GM19468 (cell line): ENCODE measurements at regions not wholly inside any gene's neighbourhood (a gene's known extent, or its start where the extent isn't known, plus 50 kb on each side); places are given as distances from the start of the nearest gene placed in this dataset.
"Not testable (repeated sequence)": the region's sequence is repeated elsewhere in the genome, so short reads cannot be mapped to it uniquely, and the experiment has no call there.

Source experiments
- ATAC-seq: cut with Tn5 transposase; IDR thresholded peaks from one replicate; pipeline ENCODE4 v1.9.1; 2021; ENCODE audit warnings: mild to moderate bottlenecking, moderate library complexity, moderate number of reproducible peaks; ENCODE audit not compliant: unreplicated experiment; ENCODE audit errors: extremely low read depth

DNA sequence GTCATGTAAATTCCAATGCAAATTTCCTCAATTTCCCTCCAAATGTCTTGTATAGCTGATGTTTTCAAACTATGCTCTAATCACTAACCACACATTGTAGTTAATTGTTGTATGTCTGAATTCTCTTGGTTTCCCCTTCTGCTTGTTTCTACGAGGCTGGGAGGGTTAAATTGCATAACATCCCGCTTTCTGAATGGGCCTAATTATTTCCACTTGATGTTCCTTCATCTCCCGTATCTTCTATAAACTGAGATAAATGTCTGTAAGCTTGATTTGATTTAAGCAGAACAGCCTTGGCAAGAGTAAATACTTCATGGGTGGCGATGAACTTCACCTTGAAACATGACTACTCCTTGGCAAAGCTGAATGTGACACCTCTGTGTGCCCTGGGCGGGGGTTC lies 72.2 kb downstream of the SERINC2 start:
- ATAC-seq, result no peak

DNA sequence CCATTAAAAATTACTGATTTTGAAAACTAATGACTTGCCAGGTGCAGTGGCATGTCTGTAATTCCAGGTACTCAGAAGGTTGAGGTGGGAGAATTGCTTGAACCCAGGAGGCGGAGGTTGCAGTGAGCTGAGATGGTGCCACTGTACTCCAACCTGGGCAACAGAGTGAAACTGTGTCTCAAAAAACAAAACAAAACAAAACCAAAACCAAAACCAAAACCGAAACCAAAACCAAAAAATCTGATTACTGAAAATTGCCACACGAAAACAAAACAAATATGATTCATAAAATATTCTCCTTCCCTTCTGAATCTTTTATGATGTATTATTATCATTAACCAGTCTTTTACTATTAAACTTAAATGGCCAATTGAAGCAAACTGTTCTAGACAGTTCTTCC lies 74.1 kb downstream of the SERINC2 start:
- no peak for ATAC-seq

- no peak for ATAC-seq
Measured at GRCh38 chr1:31487721-31488293, 74.8 kb downstream of the SERINC2 start.

DNA sequence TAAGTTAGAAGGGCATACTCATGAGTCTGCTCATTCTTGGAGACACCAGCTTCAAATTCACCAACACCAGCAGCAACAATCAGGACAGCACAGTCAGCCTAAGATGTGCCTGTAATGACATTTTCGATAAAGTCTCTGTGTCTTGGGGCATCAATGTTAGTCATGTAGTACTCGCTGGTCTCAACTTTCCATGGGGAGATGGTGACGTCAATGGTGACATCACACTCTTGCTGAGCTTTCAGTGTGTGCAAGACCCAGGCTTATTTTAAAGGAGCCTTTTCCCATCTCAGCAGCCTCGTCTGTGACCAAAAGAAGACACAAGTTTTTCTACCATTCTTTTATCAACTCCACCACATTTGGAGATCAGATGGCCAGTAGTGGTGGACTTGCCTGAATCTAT lies 75.5 kb downstream of the SERINC2 start:
- ATAC-seq, result no peak

DNA sequence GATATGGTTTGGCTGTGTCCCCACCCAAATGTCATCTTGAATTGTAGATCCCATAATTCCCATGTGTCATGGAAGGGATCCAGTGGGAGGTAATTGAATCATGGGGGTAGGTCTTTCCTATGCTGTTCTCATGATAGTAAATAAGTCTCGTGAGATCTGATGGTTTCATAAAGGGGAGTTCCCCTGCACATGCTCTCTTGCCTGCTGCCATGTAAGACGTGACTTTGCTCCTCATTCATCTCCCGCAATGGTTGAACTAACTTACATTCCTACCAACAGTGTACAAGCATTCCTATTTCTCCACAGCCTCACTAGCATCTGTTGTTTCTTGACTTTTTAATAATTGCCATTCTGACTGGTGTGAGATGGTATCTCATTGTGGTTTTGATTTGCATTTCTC lies 76.6 kb downstream of the SERINC2 start:
- ATAC-seq, result not testable (repeated sequence)

DNA sequence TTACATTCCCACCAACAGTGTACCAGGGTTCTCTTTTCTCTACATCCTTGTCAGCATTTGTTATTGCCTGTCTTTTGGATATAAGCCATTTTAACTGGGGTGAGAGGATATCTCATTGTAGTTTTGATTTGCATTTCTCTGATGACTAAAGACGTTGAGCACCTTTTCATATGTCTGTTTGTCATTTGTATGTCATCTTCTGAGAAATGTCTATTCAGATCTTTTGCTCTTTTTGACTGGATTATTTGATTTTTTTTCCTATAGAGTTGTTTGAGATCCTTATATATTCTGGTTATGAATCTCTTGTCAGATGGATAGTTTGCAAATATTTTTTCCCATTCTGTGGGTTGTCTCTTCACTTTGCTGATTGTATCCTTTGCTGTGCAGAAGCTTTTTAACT lies 77.6 kb downstream of the SERINC2 start:
- not testable (repeated sequence) for ATAC-seq

- not testable (repeated sequence) for ATAC-seq
Measured at GRCh38 chr1:31495351-31495750, 81.0 kb upstream of the TINAGL1 start.

- ATAC-seq, result not testable (repeated sequence)
Measured at GRCh38 chr1:31495770-31496169, 80.5 kb upstream of the TINAGL1 start.

- ATAC-seq, result no peak
Measured at GRCh38 chr1:31497601-31498000, 78.7 kb upstream of the TINAGL1 start.

- no peak for ATAC-seq
Measured at GRCh38 chr1:31498376-31499040, 77.8 kb upstream of the TINAGL1 start.

DNA sequence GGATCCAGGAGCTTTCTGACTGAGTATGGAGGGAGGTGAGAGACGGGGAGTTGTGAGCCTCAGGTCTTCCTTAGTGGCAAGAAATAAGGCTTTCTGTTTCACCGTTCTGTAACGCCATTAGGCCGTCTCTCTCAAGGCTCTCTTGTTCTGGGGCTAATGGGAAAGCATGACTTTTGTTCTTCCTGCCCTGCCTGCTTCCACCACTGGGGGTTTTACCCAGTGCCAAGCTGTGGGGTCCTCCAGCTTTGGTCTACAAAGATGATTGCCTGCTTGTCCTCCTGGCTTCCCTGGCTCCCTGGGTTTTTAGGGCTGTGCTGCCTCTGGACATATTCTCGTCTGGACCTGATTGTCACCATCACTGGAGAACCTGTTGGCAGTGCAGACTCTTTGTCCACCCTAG lies 74.8 kb upstream of the TINAGL1 start:
- no peak for ATAC-seq

GRCh38 chr1:31502253-31502652 lies 74.1 kb upstream of the TINAGL1 start:
- ATAC-seq, result no peak

DNA sequence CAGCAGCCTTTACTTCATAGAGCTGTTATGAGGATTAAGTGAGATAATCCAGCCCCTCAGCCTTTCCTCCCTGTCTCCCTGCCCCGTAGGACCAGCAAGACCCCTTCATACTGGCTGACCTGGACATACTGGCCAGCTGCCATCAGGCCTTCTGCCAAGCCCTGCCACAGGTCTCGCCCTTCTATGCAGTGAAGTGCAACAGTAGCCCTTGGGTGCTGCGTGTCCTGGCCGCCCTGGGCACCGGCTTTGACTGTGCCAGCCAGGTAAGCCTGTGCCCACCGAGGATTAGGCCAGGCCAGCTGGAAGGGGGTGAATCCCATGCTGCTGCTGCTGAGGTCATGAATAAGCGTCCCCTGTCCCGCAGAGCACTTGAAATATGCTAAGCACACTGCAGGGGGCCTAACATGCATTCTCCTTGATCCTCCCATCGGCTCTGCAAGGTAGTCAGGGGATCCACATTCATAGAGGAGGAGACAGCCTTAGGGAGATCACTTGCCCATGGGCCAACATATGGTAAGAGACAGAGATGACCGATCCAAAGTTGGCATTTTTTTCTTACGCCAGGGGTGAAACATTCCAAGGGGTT lies 73.3 kb upstream of the TINAGL1 start:
- ATAC-seq, result no peak

- no peak for ATAC-seq
Measured at GRCh38 chr1:31503570-31503969, 72.7 kb upstream of the TINAGL1 start.

- ATAC-seq, result no peak
Measured at GRCh38 chr1:31504001-31504400, 72.3 kb upstream of the TINAGL1 start.

GRCh38 chr1:31505911-31506497 lies 70.3 kb upstream of the TINAGL1 start:
- ATAC-seq, result peak; percentile 70

DNA sequence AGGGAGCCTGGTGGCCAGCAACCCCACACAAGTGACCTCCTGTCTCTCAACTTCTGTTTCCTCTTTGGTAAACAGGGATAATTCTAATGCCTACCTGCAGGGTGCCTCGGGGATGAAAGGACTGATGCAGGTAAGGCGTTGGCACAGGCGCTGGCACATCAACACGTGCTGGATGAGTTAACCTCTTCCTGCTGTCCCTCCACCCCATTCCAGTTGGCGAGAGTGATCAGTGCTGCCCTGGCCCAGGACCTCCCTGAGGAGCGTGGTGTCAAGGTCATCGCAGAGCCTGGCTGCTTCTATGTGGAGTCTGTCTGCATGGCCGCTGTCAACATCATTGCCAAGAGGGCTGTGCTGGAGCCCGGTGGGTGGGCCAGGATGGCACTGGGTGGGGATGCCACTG lies 69.1 kb upstream of the TINAGL1 start:
- no peak for ATAC-seq

- ATAC-seq, result no peak
Measured at GRCh38 chr1:31507676-31508530, 68.4 kb upstream of the TINAGL1 start.

DNA sequence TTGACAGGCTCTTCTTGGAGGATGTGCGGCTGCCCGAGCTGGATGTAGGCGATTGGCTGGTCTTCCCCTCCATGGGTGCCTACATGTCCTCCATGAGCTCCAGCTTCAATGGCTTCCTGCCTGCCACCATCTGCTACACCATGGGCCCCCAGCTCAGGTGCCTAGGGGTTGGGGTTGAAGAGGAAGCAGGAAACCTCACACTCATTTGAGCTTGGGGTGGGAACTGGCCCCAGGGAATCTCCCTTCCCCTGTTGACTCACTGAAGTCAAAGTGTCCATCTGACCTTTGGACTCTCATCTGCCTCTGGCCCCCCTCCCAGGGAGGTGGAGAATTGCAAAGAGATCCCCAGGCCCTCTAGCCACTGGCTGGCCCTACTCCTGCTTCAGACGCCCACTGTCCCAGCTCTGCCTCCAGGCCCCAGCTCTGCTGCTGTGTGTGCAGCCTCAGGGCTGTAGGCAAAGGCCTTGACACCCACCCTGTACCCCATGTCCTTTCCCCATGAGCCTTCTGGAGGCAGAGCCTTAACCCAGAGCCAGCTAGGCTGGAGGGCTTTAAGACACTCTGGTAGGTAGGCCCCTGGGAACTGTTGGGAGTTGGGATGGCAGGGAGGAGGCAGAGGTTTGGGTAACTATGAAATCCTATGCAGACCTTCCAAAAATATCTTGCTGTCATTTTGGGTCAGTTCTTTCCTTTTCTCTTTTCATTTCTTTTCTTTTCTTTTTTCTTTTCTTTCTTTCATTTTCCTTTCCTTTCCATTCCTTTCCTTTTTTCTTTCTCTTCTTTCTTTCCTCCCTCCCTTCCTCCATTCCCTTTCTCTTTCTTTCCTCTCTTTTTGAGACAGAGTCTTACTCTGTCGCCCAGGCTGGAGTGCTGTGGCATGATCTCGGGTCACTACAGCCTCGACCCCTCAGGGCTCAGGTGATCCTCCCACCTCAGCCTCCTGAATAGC lies 66.9 kb upstream of the TINAGL1 start:
- ATAC-seq, result no peak
